Upper lobe of left lung (tissue), 6 donors: ENCODE measurements at regions not wholly inside any gene's neighbourhood (a gene's known extent, or its start where the extent isn't known, plus 50 kb on each side); places are given as distances from the start of the nearest gene placed in this dataset.

Experiments used
- ATAC-seq, 2 donors: fragments of 200-7000 bp; cut with Tn5 transposase; one replicate each; pipeline ENCODE4 v1.9.1; 2022; ENCODE audit warnings: mild to moderate bottlenecking in 2 of 2, moderate library complexity in 2 of 2; ENCODE audit not compliant: low FRiP score in 2 of 2
- DNase-seq, 2 donors: peaks; one replicate each; pipeline ENCODE4 v3.0.0-alpha.2; 2019 to 2020
- H3K27ac ChIP-seq, 4 donors: fragments of 200-600 bp; sonication (generic); one replicate each; pipeline ENCODE4 v1.5.1; 2016 to 2019
- H3K27me3 ChIP-seq, 4 donors: fragments of 200-600 bp; sonication (generic); one replicate each; pipeline ENCODE4 v1.5.1; 2017 to 2019
- H3K36me3 ChIP-seq, 4 donors: fragments of 200-600 bp; sonication (generic); one replicate each; pipeline ENCODE4 v1.5.1; 2016 to 2019
- H3K4me1 ChIP-seq, 4 donors: fragments of 200-600 bp; sonication (generic); one replicate each; pipeline ENCODE4 v1.5.1; 2018 to 2019
- H3K4me3 ChIP-seq, 4 donors: fragments of 200-600 bp; sonication (generic); one replicate each; pipeline ENCODE4 v1.5.1; 2017 to 2019; ENCODE audit warnings: mild to moderate bottlenecking in 2 of 4, moderate library complexity in 1 of 4
- H3K9me3 ChIP-seq, 4 donors: fragments of 200-600 bp; sonication (generic); one replicate each; pipeline ENCODE4 v1.5.1; 2018 to 2019
- CTCF ChIP-seq, 6 experiments: fragments of 450-650 bp in 4 of 6; fragments of 200-600 bp in 2 of 6; sonication (generic) in 2 of 6; IDR thresholded peaks; one replicate each; pipeline ENCODE4 v1.5.1; 2016 to 2019; ENCODE audit warnings: antibody characterized with exemption in 6 of 6
- EP300 ChIP-seq, 4 donors: sonication (generic); formaldehyde crosslinking; IDR thresholded peaks; one replicate each; pipeline ENCODE4 v1.5.1; 2017; ENCODE audit warnings: antibody characterized with exemption in 4 of 4, control low read depth in 2 of 4
- POLR2A ChIP-seq, 4 donors: fragments of 450-650 bp; IDR thresholded peaks; one replicate each; pipeline ENCODE4 v1.5.1; 2016 to 2017; ENCODE audit warnings: antibody characterized with exemption in 4 of 4, mild to moderate bottlenecking in 2 of 4
- POLR2AphosphoS5 ChIP-seq, 2 donors: sonication (generic); formaldehyde crosslinking; IDR thresholded peaks; one replicate each; pipeline ENCODE4 v1.5.1; 2017; ENCODE audit warnings: antibody characterized with exemption in 2 of 2
- WGBS, 2 donors: methylation state at CpG; one replicate each; pipeline ENCODE4 v1.1.5; 2017 to 2018; 5-methylcytosine and 5-hydroxymethylcytosine counted together
- donor health status: DM: no; HTN: no; CAD: no; lungs with moderate emphysema.
- donor health status: DM: no; HTN: yes; CAD: no; lungs with severe emphysema.

- ATAC-seq (no peak), DNase-seq (no peak)
- no peak overlapping the region for H3K4me3 ChIP-seq
- 83 to 95% methylated on average over 3 of the region's 3 CpGs for WGBS, 2 donors
- H3K27ac ChIP-seq = no peak overlapping the region
- H3K36me3 ChIP-seq = no peaks in the 10 kb centered on the region
- TF ChIP-seq POLR2A (IDR thresholded peaks at IDR 0.05) (no peak), POLR2AphosphoS5 (IDR thresholded peaks at IDR 0.05) (no peak), CTCF (IDR thresholded peaks at IDR 0.05) (no peak), EP300 (IDR thresholded peaks at IDR 0.05) (no peak)
- no peaks in the 10 kb centered on the region for H3K27me3 ChIP-seq
- H3K4me1 ChIP-seq = no peaks in the 10 kb centered on the region
- H3K9me3 ChIP-seq = no peaks in the 10 kb centered on the region
Measured at GRCh38 chr4:111999801-112000200, 145.5 kb upstream of the FAM241A start.

- no peak overlapping the region for H3K27ac ChIP-seq
- no peaks in the 10 kb centered on the region for H3K36me3 ChIP-seq
- H3K4me1 ChIP-seq = no peaks in the 10 kb centered on the region
- no peaks in the 10 kb centered on the region for H3K27me3 ChIP-seq
- ATAC-seq = no peak
- 89 to 91% methylated on average over 1 of the region's 1 CpG for WGBS, 2 donors
- no peak overlapping the region for H3K4me3 ChIP-seq
- no peaks in the 10 kb centered on the region for H3K9me3 ChIP-seq
- TF ChIP-seq EP300 (IDR thresholded peaks at IDR 0.05) = no peak
- no peak for TF ChIP-seq POLR2AphosphoS5 (IDR thresholded peaks at IDR 0.05)
- no peak for DNase-seq
Measured at GRCh38 chr4:112001041-112001440, 144.2 kb upstream of the FAM241A start.

- ATAC-seq = no peak
Measured at GRCh38 chr4:112002248-112002661, 143.0 kb upstream of the FAM241A start.

GRCh38 chr4:112003231-112003907 lies 141.9 kb upstream of the FAM241A start:
- no peak for TF ChIP-seq CTCF (IDR thresholded peaks at IDR 0.05)
- TF ChIP-seq POLR2AphosphoS5 (IDR thresholded peaks at IDR 0.05) = no peak
- no peak for TF ChIP-seq EP300 (IDR thresholded peaks at IDR 0.05)
- TF ChIP-seq POLR2A (IDR thresholded peaks at IDR 0.05) = no peak
- Histone ChIP-seq H3K27ac (no peak overlapping the region), H3K4me3 (no peak overlapping the region), H3K27me3 (no peaks in the 10 kb centered on the region), H3K4me1 (no peaks in the 10 kb centered on the region), H3K9me3 (no peaks in the 10 kb centered on the region), H3K36me3 (no peaks in the 10 kb centered on the region)
- ATAC-seq = no peak
- no peak for DNase-seq
- 74% methylated on average over 2 of the region's 2 CpGs for WGBS, 2 donors

More at GRCh38 chr4:112002248-112002661, 143.0 kb upstream of the FAM241A start:
- TF ChIP-seq CTCF (IDR thresholded peaks at IDR 0.05) (no peak), EP300 (IDR thresholded peaks at IDR 0.05) (no peak), POLR2AphosphoS5 (IDR thresholded peaks at IDR 0.05) (no peak), POLR2A (IDR thresholded peaks at IDR 0.05) (no peak)
- Histone ChIP-seq H3K4me1 (no peaks in the 10 kb centered on the region), H3K9me3 (no peaks in the 10 kb centered on the region), H3K27me3 (no peaks in the 10 kb centered on the region), H3K27ac (no peak overlapping the region), H3K36me3 (no peaks in the 10 kb centered on the region), H3K4me3 (no peak overlapping the region)
- DNase-seq = no peak
- WGBS, 2 donors = 61 to 74% methylated on average over 2 of the region's 2 CpGs

GRCh38 chr4:112005027-112005426 lies 140.2 kb upstream of the FAM241A start:
- Histone ChIP-seq H3K27me3 (no peaks in the 10 kb centered on the region), H3K36me3 (no peaks in the 10 kb centered on the region), H3K4me1 (no peaks in the 10 kb centered on the region), H3K27ac (no peak overlapping the region), H3K9me3 (no peaks in the 10 kb centered on the region), H3K4me3 (no peak overlapping the region)
- ATAC-seq (no peak), DNase-seq (no peak)
- TF ChIP-seq EP300 (IDR thresholded peaks at IDR 0.05) = no peak
- no peak for TF ChIP-seq POLR2AphosphoS5 (IDR thresholded peaks at IDR 0.05)
- no peak for TF ChIP-seq CTCF (IDR thresholded peaks at IDR 0.05)
- no peak for TF ChIP-seq POLR2A (IDR thresholded peaks at IDR 0.05)
